Right atrium auricular region (tissue), 2 donors: ENCODE measurements at regions not wholly inside any gene's neighbourhood (a gene's known extent, or its start where the extent isn't known, plus 50 kb on each side); places are given as distances from the start of the nearest gene placed in this dataset.

Experiments used
- DNase-seq: peaks from one replicate; pipeline ENCODE4 v3.0.0-alpha.2; 2019; ENCODE audit warnings: low spot score
- H3K27ac ChIP-seq, 2 donors: fragments of 200-600 bp; sonication (generic); 1 replicate in 1 of 2; 2 replicates in 1 of 2; pipeline ENCODE4 v1.5.1; 2016 to 2019
- H3K27me3 ChIP-seq, 2 donors: fragments of 200-600 bp; sonication (generic); one replicate each; pipeline versions ENCODE4 v1.5.1 to v1.6.0; 2017 to 2019
- H3K36me3 ChIP-seq: fragments of 200-600 bp; sonication (generic); one replicate; pipeline ENCODE4 v1.5.1; 2016
- H3K4me1 ChIP-seq, 2 donors: fragments of 200-600 bp; sonication (generic); one replicate each; pipeline versions ENCODE4 v1.5.1 to v1.6.0; 2017 to 2019
- H3K4me3 ChIP-seq, 2 donors: fragments of 200-600 bp; sonication (generic); 1 replicate in 1 of 2; 2 replicates in 1 of 2; pipeline ENCODE4 v1.5.1; 2017 to 2019; ENCODE audit warnings: mild to moderate bottlenecking in 1 of 2, moderate library complexity in 1 of 2
- H3K9me3 ChIP-seq, 2 donors: fragments of 200-600 bp; sonication (generic); one replicate each; pipeline ENCODE4 v1.5.1; 2019
- TF ChIP-seq, protein P1 (sequence below), 2 donors: fragments of 200-600 bp; sonication (generic); IDR thresholded peaks; one replicate each; pipeline ENCODE4 v1.5.1; 2019; ENCODE audit warnings: antibody characterized with exemption in 2 of 2

DNA sequence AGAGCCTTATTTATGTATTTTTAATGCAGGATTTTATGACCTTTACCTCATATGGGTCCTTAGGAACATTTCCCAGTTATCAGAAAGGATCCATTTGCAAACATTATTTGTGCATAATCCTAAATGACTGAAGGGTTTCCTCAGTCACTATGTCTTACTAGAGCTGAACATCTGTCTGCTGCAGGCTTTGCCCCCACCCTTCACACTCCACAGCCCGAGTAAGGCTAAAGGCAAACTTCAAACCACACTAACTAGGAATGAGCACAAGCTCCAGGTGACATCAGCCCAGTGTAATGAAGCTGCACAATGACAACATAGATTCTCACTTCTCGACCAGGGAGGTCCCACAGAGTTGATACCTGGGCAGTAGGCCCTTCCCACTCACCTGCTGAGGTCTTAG, 491.3 kb upstream of the MKI67 start:
- Histone ChIP-seq H3K9me3 (no peaks in the 10 kb centered on the region), H3K4me1 (no peaks in the 10 kb centered on the region), H3K4me3 (no peak overlapping the region), H3K27ac (no peak overlapping the region), H3K27me3 (no peaks in the 10 kb centered on the region), H3K36me3 (no peaks in the 10 kb centered on the region)
- TF ChIP-seq, protein P1, sequence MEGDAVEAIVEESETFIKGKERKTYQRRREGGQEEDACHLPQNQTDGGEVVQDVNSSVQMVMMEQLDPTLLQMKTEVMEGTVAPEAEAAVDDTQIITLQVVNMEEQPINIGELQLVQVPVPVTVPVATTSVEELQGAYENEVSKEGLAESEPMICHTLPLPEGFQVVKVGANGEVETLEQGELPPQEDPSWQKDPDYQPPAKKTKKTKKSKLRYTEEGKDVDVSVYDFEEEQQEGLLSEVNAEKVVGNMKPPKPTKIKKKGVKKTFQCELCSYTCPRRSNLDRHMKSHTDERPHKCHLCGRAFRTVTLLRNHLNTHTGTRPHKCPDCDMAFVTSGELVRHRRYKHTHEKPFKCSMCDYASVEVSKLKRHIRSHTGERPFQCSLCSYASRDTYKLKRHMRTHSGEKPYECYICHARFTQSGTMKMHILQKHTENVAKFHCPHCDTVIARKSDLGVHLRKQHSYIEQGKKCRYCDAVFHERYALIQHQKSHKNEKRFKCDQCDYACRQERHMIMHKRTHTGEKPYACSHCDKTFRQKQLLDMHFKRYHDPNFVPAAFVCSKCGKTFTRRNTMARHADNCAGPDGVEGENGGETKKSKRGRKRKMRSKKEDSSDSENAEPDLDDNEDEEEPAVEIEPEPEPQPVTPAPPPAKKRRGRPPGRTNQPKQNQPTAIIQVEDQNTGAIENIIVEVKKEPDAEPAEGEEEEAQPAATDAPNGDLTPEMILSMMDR (IDR thresholded peaks at IDR 0.05), result no peak
- DNase-seq, result no peak

GRCh38 chr10:128622706-128623105, 496.5 kb upstream of the MKI67 start:
- no peaks in the 10 kb centered on the region for H3K27me3 ChIP-seq
- no peak for DNase-seq
- H3K27ac ChIP-seq, result no peak overlapping the region
- no peaks in the 10 kb centered on the region for H3K4me1 ChIP-seq
- no peaks in the 10 kb centered on the region for H3K9me3 ChIP-seq
- no peaks in the 10 kb centered on the region for H3K36me3 ChIP-seq
- TF ChIP-seq, protein P1 (IDR thresholded peaks at IDR 0.05), result no peak
- H3K4me3 ChIP-seq, result no peak overlapping the region

DNA sequence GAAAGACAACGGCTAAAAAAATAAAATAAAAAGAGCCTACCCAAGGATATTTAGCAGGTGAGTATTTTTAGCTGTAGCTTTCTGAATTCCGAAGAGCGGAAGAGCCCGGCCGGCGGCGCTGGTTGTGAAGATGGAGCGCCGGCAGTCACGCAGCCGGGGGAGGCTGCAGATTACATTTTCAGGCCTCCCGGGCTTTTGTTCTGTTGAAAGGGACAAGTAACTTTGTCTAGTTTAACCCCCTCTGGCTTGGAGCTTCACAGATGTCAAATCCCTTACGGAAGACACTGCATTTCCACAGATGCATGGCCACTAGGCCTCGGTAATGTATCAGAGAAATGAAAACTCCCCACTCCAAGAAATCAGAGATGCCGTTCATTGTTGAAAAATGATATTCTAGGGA, 497.6 kb upstream of the MKI67 start:
- DNase-seq, result no peak
- TF ChIP-seq, protein P1 (IDR thresholded peaks at IDR 0.05), result no peak
- Histone ChIP-seq H3K9me3 (no peaks in the 10 kb centered on the region), H3K27me3 (no peaks in the 10 kb centered on the region), H3K36me3 (no peaks in the 10 kb centered on the region), H3K27ac (no peak overlapping the region), H3K4me1 (no peaks in the 10 kb centered on the region), H3K4me3 (no peak overlapping the region)

- H3K9me3 ChIP-seq, result no peaks in the 10 kb centered on the region
- H3K27me3 ChIP-seq, result no peaks in the 10 kb centered on the region
- DNase-seq, result peak; percentile 40
Measured at GRCh38 chr10:128624656-128625530, 498.7 kb upstream of the MKI67 start.

DNA sequence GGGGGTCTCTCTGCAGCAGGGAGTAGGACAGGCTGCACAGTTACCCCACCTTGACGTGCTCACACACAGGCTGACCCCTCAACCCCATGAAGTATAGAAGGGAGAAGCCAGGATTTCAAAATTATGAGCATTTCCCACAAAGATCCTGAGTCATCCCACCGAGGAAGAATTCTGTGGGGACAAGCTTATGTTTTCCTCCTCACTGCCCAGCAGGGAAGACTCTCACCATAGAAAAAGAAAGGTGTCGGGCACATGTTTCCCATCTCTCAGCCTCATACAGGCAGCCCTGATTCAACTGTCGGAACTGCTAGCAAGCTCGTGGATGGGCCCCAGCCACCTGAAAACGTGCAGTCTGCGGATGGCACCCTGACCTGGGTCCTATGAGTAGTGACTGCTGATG, 499.7 kb upstream of the MKI67 start:
- H3K27me3 ChIP-seq, result no peaks in the 10 kb centered on the region
- no peaks in the 10 kb centered on the region for H3K36me3 ChIP-seq
- no peaks in the 10 kb centered on the region for H3K9me3 ChIP-seq
- no peak overlapping the region for H3K27ac ChIP-seq
- no peak overlapping the region for H3K4me3 ChIP-seq
- TF ChIP-seq, protein P1 (IDR thresholded peaks at IDR 0.05), result no peak
- H3K4me1 ChIP-seq, result no peaks in the 10 kb centered on the region
- no peak for DNase-seq

More at GRCh38 chr10:128624656-128625530, 498.7 kb upstream of the MKI67 start:
- no peaks in the 10 kb centered on the region for H3K36me3 ChIP-seq
- H3K4me3 ChIP-seq, result no peak overlapping the region
- no peaks in the 10 kb centered on the region for H3K4me1 ChIP-seq
- no peak overlapping the region for H3K27ac ChIP-seq
- TF ChIP-seq, protein P1 (IDR thresholded peaks at IDR 0.05), result no peak
